SK-N-SH treated with all-trans-retinoic acid at 6 μM for 48 hours (cell line): ENCODE measurements at regions not wholly inside any gene's neighbourhood (a gene's known extent, or its start where the extent isn't known, plus 50 kb on each side); places are given as distances from the start of the nearest gene placed in this dataset.

Source experiments
- ATAC-seq: fragments of 200-7000 bp; cut with Tn5 transposase; 3 replicates; pipeline ENCODE4 v1.9.1; 2020; ENCODE audit warnings: mild to moderate bottlenecking, moderate library complexity
- ARNTL ChIP-seq: fragments of 450-650 bp; formaldehyde crosslinking; IDR thresholded peaks from 2 replicates; pipeline ENCODE4 v1.5.0; 2020; ENCODE audit warnings: low read depth, mild to moderate bottlenecking, moderate library complexity, borderline replicate concordance
- BACH2 ChIP-seq: fragments of 250-450 bp; sonication (Bioruptor Pico); IDR thresholded peaks from 2 replicates; pipeline ENCODE4 v1.9.0; 2021; ENCODE audit warnings: mild to moderate bottlenecking, borderline replicate concordance
- CREB5 ChIP-seq: fragments of 250-450 bp; sonication (Bioruptor Pico); IDR thresholded peaks from 2 replicates; pipeline ENCODE4 v1.5.1; 2020; ENCODE audit warnings: low read depth, mild to moderate bottlenecking, moderate library complexity
- CSDC2 ChIP-seq: fragments of 250-450 bp; sonication (Bioruptor Pico); IDR thresholded peaks from 2 replicates; pipeline ENCODE4 v1.5.0; 2020; ENCODE audit warnings: mild to moderate bottlenecking, moderate library complexity
- ESRRG ChIP-seq: fragments of 250-450 bp; sonication (Bioruptor Pico); IDR thresholded peaks from 2 replicates; pipeline ENCODE4 v1.6.1; 2021; ENCODE audit warnings: mild to moderate bottlenecking
- GLIS3 ChIP-seq: fragments of 250-450 bp; sonication (Bioruptor Pico); IDR thresholded peaks from 2 replicates; pipeline ENCODE4 v1.5.0; 2020; ENCODE audit warnings: mild to moderate bottlenecking, moderate library complexity
- ISL1 ChIP-seq: fragments of 250-450 bp; sonication (Bioruptor Pico); IDR thresholded peaks from 2 replicates; pipeline ENCODE4 v2.1.2; 2022; ENCODE audit warnings: mild to moderate bottlenecking, moderate library complexity
- OSR1 ChIP-seq: fragments of 250-450 bp; sonication (Bioruptor Pico); IDR thresholded peaks from 2 replicates; pipeline ENCODE4 v1.8.0; 2022; ENCODE audit warnings: moderate library complexity, mild to moderate bottlenecking, inconsistent platforms
- PATZ1 ChIP-seq: fragments of 250-450 bp; sonication (Bioruptor Pico); IDR thresholded peaks from 2 replicates; pipeline ENCODE4 v1.8.0; 2020; ENCODE audit warnings: mild to moderate bottlenecking, moderate library complexity, borderline replicate concordance
- PPARA ChIP-seq: fragments of 250-450 bp; sonication (Bioruptor Pico); IDR thresholded peaks from 2 replicates; pipeline ENCODE4 v1.5.0; 2020; ENCODE audit warnings: mild to moderate bottlenecking, borderline replicate concordance
- RARB ChIP-seq: fragments of 250-450 bp; sonication (Bioruptor Pico); IDR thresholded peaks from 2 replicates; pipeline ENCODE4 v1.8.0; 2021; ENCODE audit warnings: mild to moderate bottlenecking, moderate library complexity
- TCF4 ChIP-seq: fragments of 250-450 bp; sonication (Bioruptor Pico); IDR thresholded peaks from 2 replicates; pipeline ENCODE4 v1.8.0; 2021; ENCODE audit warnings: mild to moderate bottlenecking, moderate library complexity, borderline replicate concordance
- TOX ChIP-seq: fragments of 250-450 bp; sonication (Bioruptor Pico); IDR thresholded peaks from 2 replicates; pipeline ENCODE4 v1.8.0; 2021; ENCODE audit warnings: mild to moderate bottlenecking, moderate library complexity, borderline replicate concordance
- ZC3H10 ChIP-seq: fragments of 250-450 bp; sonication (Bioruptor Pico); IDR thresholded peaks from 2 replicates; pipeline ENCODE4 v1.5.1; 2021; ENCODE audit warnings: mild to moderate bottlenecking, moderate library complexity
- ZFP3 ChIP-seq: fragments of 250-450 bp; sonication (Bioruptor Pico); IDR thresholded peaks from 2 replicates; pipeline ENCODE4 v1.5.0; 2020; ENCODE audit warnings: mild to moderate bottlenecking, moderate library complexity
- ZFP30 ChIP-seq: fragments of 450-650 bp; formaldehyde crosslinking; IDR thresholded peaks from 2 replicates; pipeline ENCODE4 v1.5.0; 2022; ENCODE audit warnings: mild to moderate bottlenecking, moderate library complexity
- ZNF565 ChIP-seq: fragments of 450-650 bp; formaldehyde crosslinking; conservative IDR thresholded peaks from 2 replicates; pipeline ENCODE4 v1.5.0; 2020; ENCODE audit warnings: low read depth, mild to moderate bottlenecking, moderate library complexity
- ZNF70 ChIP-seq: fragments of 450-650 bp; formaldehyde crosslinking; IDR thresholded peaks from 2 replicates; pipeline ENCODE4 v1.5.0; 2020; ENCODE audit warnings: mild to moderate bottlenecking, moderate library complexity
- ZNF8 ChIP-seq: fragments of 450-650 bp; formaldehyde crosslinking; IDR thresholded peaks from 2 replicates; pipeline ENCODE4 v1.5.0; 2020; ENCODE audit warnings: mild to moderate bottlenecking, moderate library complexity
- TF ChIP-seq, protein P1 (sequence below): fragments of 250-450 bp; sonication (Bioruptor Pico); IDR thresholded peaks from 2 replicates; pipeline ENCODE4 v1.5.0; 2020; ENCODE audit warnings: mild to moderate bottlenecking, moderate library complexity
- TF ChIP-seq, protein P2 (sequence below): fragments of 250-450 bp; sonication (Bioruptor Pico); IDR thresholded peaks from 2 replicates; pipeline ENCODE4 v1.8.0; 2021; ENCODE audit warnings: low read depth, mild to moderate bottlenecking, moderate library complexity, borderline replicate concordance

GRCh38 chr18:67581178-67581577, 64.7 kb upstream of the DSEL start:
- peak; percentile 72 for ATAC-seq
- no peak for TF ChIP-seq OSR1 (CRISPR knock-in tag)
- TF ChIP-seq GLIS3 (CRISPR knock-in tag): no peak
- TF ChIP-seq ZNF565 (CRISPR knock-in tag): no peak
- TF ChIP-seq ISL1 (CRISPR knock-in tag): no peak

DNA sequence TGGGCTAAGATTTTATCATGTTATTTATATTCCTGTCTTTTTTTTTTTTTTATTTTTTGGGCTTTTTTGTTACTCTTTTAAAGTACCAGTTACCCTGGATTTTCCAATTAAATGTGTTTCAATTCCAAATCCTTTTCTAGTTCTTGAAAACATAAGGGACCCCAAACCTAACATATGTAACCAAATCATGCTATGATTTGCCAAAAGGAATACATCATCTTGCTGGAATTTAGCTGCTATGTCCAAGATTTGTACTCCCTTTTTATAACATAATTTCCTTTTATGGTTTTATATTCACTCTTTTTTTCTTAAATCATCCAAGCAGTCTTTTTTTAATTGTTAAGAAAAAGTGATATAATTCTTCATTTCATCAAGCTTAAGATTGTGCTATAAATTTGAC, 60.9 kb upstream of the DSEL start:
- no peak for TF ChIP-seq PPARA
- TF ChIP-seq TOX: no peak
- no peak for TF ChIP-seq ISL1 (CRISPR knock-in tag)
- TF ChIP-seq PATZ1: no peak
- TF ChIP-seq ESRRG (CRISPR knock-in tag): no peak
- no peak for TF ChIP-seq ZNF565 (CRISPR knock-in tag)
- TF ChIP-seq ZFP3 (CRISPR knock-in tag): no peak
- TF ChIP-seq BACH2 (CRISPR knock-in tag): no peak
- TF ChIP-seq ARNTL (CRISPR knock-in tag): no peak
- no peak for TF ChIP-seq TCF4 (CRISPR knock-in tag)
- TF ChIP-seq CREB5 (CRISPR knock-in tag): no peak
- TF ChIP-seq ZNF8 (CRISPR knock-in tag): no peak
- TF ChIP-seq, protein P1, sequence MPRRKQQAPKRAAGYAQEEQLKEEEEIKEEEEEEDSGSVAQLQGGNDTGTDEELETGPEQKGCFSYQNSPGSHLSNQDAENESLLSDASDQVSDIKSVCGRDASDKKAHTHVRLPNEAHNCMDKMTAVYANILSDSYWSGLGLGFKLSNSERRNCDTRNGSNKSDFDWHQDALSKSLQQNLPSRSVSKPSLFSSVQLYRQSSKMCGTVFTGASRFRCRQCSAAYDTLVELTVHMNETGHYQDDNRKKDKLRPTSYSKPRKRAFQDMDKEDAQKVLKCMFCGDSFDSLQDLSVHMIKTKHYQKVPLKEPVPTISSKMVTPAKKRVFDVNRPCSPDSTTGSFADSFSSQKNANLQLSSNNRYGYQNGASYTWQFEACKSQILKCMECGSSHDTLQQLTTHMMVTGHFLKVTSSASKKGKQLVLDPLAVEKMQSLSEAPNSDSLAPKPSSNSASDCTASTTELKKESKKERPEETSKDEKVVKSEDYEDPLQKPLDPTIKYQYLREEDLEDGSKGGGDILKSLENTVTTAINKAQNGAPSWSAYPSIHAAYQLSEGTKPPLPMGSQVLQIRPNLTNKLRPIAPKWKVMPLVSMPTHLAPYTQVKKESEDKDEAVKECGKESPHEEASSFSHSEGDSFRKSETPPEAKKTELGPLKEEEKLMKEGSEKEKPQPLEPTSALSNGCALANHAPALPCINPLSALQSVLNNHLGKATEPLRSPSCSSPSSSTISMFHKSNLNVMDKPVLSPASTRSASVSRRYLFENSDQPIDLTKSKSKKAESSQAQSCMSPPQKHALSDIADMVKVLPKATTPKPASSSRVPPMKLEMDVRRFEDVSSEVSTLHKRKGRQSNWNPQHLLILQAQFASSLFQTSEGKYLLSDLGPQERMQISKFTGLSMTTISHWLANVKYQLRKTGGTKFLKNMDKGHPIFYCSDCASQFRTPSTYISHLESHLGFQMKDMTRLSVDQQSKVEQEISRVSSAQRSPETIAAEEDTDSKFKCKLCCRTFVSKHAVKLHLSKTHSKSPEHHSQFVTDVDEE (CRISPR knock-in tag): no peak
- no peak for TF ChIP-seq ZNF70 (CRISPR knock-in tag)

GRCh38 chr18:67574749-67575148, 58.2 kb upstream of the DSEL start:
- no peak for ATAC-seq
- no peak for TF ChIP-seq ZFP3 (CRISPR knock-in tag)
- no peak for TF ChIP-seq GLIS3 (CRISPR knock-in tag)
- no peak for TF ChIP-seq ESRRG (CRISPR knock-in tag)
- TF ChIP-seq TCF4 (CRISPR knock-in tag): no peak
- no peak for TF ChIP-seq ZNF70 (CRISPR knock-in tag)

More for the DNA sequence above, 60.9 kb upstream of the DSEL start:
- no peak for ATAC-seq

DNA sequence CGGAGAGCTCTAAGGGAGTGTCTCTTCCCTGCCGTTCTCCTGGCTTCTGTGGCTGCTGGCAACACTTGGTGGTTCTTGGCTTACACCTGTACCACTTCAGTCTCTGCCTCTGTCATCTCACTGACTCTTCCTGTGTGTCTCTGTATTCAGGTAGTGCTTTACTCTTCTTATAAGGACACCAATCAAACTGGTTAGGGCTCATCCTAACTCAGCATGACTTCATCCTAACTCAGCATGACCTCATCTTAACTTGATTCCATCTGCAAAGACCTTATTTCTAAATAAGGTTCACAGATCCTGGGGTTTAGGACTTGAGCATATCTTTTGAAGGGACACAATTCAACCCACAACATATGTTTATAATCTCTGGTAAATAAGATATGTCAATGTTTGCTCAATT, 51.6 kb upstream of the DSEL start:
- no peak for ATAC-seq
- no peak for TF ChIP-seq RARB (CRISPR knock-in tag)
- TF ChIP-seq ISL1 (CRISPR knock-in tag): no peak
- no peak for TF ChIP-seq OSR1 (CRISPR knock-in tag)
- TF ChIP-seq, protein P1 (CRISPR knock-in tag): no peak
- TF ChIP-seq, protein P2, sequence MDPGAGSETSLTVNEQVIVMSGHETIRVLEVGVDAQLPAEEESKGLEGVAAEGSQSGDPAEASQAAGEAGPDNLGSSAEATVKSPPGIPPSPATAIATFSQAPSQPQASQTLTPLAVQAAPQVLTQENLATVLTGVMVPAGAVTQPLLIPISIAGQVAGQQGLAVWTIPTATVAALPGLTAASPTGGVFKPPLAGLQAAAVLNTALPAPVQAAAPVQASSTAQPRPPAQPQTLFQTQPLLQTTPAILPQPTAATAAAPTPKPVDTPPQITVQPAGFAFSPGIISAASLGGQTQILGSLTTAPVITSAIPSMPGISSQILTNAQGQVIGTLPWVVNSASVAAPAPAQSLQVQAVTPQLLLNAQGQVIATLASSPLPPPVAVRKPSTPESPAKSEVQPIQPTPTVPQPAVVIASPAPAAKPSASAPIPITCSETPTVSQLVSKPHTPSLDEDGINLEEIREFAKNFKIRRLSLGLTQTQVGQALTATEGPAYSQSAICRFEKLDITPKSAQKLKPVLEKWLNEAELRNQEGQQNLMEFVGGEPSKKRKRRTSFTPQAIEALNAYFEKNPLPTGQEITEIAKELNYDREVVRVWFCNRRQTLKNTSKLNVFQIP (CRISPR knock-in tag): no peak
- no peak for TF ChIP-seq ZNF565 (CRISPR knock-in tag)
- TF ChIP-seq PPARA: no peak
- no peak for TF ChIP-seq TCF4 (CRISPR knock-in tag)
- TF ChIP-seq PATZ1: no peak
- TF ChIP-seq CREB5 (CRISPR knock-in tag): no peak
- no peak for TF ChIP-seq ZNF70 (CRISPR knock-in tag)
- TF ChIP-seq ESRRG (CRISPR knock-in tag): no peak
- no peak for TF ChIP-seq TOX
- no peak for TF ChIP-seq ZFP3 (CRISPR knock-in tag)
- TF ChIP-seq ZC3H10 (CRISPR knock-in tag): no peak
- no peak for TF ChIP-seq ZFP30 (CRISPR knock-in tag)
- TF ChIP-seq CSDC2 (CRISPR knock-in tag): no peak
- TF ChIP-seq BACH2 (CRISPR knock-in tag): no peak
